Sciatic nerve (tissue), 2 donors: ENCODE measurements at regions not wholly inside any gene's neighbourhood (a gene's known extent, or its start where the extent isn't known, plus 50 kb on each side); places are given as distances from the start of the nearest gene placed in this dataset. TPM values are rescaled to one million over a fixed set of nuclear protein-coding genes. Genes with fewer than 3 reads are reported as not detected.
"Not testable (repeated sequence)": the region's sequence is repeated elsewhere in the genome, so short reads cannot be mapped to it uniquely, and the experiment has no call there.

Source experiments
- ATAC-seq: fragments of 200-7000 bp; cut with Tn5 transposase; one replicate; pipeline ENCODE4 v1.9.1; 2020; ENCODE audit warnings: mild to moderate bottlenecking, moderate library complexity
- DNase-seq: peaks from one replicate; pipeline ENCODE4 v3.0.0-alpha.2; 2020; ENCODE audit warnings: low spot score
- intact Hi-C: fragments of 100-400 bp; cut with DNase I; formaldehyde crosslinking; loops from one replicate; pipeline ENCODE4 v1.14.2; 2022
- microRNA-seq: library from miRNA; unstranded; fragments of <30 nt; microRNA quantifications from one replicate; pipeline ENCODE4 v1.2.0, GENCODE V29; 2020
- donor health status: DM: no; HTN: no; CAD: no.
- donor health status: DM: no; HTN: no; CAD: no.

- ATAC-seq, DNase-seq: not testable (repeated sequence)
Measured at GRCh38 chrX:123129805-123130204, 54.3 kb upstream of the GRIA3 start.

More at GRCh38 chrX:123129805-123130204, 54.3 kb upstream of the GRIA3 start:
- intact Hi-C loops, result not testable (repeated sequence)

Small RNAs in the stretch of these regions (microRNA-seq; reads per million reads assigned to microRNA genes)
- gene MIR3672, result not detected
